Mesenteric fat pad (tissue), 1 donor: ENCODE measurements at regions not wholly inside any gene's neighbourhood (a gene's known extent, or its start where the extent isn't known, plus 50 kb on each side); places are given as distances from the start of the nearest gene placed in this dataset.
"Not testable (repeated sequence)": the region's sequence is repeated elsewhere in the genome, so short reads cannot be mapped to it uniquely, and the experiment has no call there.

Experiments used
- DNase-seq: peaks from one replicate; pipeline ENCODE4 v3.0.0-alpha.2; 2020; ENCODE audit warnings: low spot score
- donor health status: DM: yes; HTN: yes; CAD: no.

DNA sequence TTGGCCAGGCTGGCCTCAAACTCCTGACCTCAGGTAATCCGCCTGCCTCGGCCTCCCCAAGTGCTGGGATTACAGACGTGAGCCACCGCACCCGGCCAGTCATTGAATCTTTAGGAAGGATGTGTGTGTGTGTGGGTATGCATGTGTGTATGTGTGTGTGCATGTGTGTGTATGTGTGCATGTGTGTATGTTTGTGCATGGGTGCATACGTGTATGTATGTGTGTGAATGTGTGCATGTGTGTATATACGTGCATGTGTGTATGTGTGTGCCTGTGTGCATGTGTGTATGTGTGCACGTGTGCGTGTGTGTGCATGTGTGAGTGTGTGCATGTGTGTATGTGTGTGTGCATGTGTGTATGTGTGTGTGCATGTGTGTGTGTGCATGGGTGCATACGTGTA is 120.1 kb upstream of the SHH start:
- DNase-seq, result not testable (repeated sequence)

DNA sequence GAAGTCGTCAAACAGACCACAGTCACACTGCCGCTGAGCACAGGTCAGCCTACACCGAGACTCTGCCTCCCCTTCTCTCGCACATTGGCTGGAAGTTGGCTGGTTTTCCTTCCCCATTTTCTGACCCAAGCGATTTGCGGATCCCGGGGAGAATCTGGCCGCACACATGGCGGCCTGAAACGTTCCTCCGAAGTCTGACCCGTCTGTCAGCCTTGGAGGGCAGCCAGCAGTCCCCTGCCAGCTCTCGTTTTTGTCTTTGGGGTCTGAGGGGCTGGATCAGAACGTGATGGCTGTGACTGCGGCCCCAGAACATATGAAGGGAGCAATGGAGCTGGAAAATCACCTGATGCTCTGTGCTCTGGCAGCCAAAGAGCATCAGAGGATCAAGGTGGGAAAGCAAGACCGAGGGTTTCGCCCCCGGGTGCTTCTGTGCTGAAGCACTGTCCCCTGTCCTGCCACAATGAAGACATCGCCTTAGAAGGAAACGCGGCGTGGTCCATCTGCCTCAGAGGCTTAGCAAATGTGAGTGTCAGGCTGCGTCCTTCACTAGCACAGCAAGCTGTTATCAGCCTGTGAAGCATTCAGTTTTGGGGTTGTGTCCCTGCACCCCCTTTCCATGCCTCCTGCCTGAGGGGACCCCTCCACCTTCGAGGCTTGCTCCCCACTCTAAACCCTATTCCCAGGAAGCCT is 119.3 kb upstream of the SHH start:
- peak; percentile 57 for DNase-seq

- peak; percentile 41 for DNase-seq
Measured at GRCh38 chr7:155930527-155930926, 118.3 kb upstream of the SHH start.

- peak; percentile 88 for DNase-seq
Measured at GRCh38 chr7:155930061-155930460, 117.8 kb upstream of the SHH start.

- DNase-seq, result peak; percentile 81
Measured at GRCh38 chr7:155928583-155928982, 116.3 kb upstream of the SHH start.

DNA sequence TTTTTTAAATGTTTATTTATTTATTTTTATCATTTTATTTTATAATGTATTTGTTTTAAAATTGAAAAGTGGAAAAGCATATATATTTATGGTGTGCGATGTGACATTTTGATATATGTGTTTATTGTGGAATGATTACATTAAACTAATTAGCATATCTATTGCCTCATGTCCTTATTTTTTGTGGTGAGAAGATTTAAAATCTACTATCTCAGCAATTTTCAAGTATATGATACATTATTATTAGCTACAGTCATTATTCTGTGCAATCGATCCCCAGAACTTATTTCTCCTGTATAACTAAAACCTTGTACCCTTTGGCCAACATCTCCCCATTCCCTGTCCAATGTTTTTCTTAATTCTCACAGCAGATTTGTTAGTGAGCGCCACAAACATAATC is 115.6 kb upstream of the SHH start:
- no peak for DNase-seq

DNA sequence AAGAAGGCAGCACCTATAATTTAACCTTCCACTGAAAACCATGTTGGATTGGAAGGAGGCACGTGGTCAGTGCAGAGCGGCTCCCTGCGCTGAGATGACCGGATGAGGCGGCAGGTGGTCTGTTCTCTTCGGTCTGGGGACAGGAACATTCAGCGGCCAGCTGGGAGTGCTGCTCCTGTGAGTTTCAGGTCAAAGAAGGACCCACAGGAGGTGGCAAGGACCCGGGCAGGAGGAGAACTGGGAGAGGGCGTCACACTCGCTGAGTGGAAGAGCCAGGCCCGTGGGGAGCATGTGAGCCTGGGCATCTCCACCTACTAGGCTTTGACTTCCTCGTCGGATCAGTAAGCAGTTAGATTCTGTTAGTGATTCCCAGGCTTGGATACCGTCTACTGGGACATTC is 113.4 kb upstream of the SHH start:
- DNase-seq, result peak; percentile 74

- DNase-seq, result peak; percentile 75
Measured at GRCh38 chr7:155922067-155922816, 110.0 kb upstream of the SHH start.

- no peak for DNase-seq
Measured at GRCh38 chr7:155921804-155922066, 109.5 kb upstream of the SHH start.

- peak; percentile 78 for DNase-seq
Measured at GRCh38 chr7:155921086-155921803, 109.0 kb upstream of the SHH start.

GRCh38 chr7:155920068-155920461 is 107.8 kb upstream of the SHH start:
- peak; percentile 82 for DNase-seq

DNA sequence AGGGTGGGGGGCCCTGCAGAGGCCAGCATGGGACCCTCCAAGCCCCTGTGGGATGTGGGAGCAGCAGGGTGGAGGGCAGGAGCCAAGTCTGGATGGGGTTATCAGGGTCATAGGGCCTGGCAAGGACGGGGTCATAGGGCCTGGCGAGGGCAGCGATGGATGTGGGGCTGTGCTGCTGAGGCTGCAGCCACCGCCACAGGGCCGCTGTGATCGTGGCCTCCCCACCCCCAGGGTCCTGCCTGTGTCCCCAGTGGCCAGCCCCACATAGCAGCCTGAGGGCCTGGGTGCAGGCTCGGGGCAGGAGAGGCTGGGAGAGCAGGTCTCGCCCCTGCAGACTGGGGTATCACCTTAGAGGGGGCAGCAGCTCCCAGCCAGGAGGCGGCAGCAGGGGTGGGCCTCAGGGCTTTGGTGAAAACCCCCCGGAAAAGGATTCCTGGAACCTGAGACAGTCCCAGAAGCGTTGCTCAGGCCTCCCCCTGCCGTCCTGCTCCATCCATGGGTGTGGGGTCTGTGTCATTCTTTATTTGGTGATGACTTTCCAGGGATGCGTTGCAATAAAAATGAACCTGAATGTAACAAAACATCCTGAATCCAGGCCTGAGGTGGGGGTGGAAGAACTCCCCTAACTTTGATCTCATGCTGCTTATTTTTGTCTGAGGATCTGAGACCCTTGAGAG is 107.3 kb upstream of the SHH start:
- DNase-seq, result peak; percentile 86

DNA sequence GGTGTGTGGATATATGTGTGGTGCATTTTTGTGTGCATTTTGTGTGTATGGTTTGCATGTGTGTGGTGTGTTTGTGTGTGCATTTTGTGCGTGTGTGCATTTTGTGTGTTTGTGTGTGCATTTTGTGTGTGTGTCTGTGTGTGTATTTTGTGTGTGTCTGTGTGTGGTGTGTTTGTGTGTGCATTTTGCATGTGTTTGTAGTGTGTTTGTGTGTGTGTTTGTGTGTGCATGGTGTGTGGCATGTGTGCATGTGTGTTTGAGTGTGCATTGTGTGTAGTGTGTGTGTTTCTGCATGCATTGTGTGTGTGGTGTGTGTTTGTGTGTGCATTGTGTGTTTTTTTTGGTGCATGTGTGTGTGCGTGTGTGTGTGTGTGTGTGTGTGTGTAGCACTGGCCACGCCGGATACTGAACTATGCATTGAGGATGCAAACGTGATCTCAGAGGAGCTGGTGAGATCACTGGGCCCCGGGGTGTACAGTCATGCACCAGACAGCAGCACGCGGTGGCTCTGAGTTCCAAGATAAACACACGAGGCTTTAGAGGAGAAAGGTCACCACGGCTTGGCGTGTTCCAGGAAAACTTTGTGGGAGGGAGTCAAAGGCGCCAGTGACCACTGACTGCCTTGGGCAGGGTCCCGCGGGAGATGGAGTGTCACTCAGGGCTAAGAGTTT is 106.6 kb upstream of the SHH start:
- peak; percentile 89 for DNase-seq

- peak; percentile 65 for DNase-seq
Measured at GRCh38 chr7:155917836-155918430, 105.7 kb upstream of the SHH start.

- peak; percentile 69 for DNase-seq
Measured at GRCh38 chr7:155916926-155917655, 104.8 kb upstream of the SHH start.

DNA sequence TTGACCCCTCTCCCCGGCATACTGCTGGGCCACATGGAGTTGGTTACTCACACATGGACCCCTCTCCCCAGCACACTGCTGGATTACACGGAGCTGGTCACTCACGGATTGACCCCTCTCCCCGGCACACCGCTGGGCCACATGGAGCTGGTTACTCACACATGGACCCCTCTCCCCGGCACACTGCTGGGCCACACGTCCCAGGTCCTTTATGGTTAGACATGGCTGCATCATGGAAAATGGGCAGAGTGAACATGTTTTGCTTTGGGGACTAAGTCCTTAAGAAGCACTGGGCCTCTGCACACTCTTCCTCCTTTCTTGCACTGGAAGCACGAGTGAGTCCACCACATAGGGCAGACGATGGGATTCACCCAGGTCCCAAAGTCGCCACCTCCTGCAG is 102.1 kb upstream of the SHH start:
- peak; percentile 43 for DNase-seq

GRCh38 chr7:155913719-155914118 is 101.5 kb upstream of the SHH start:
- peak; percentile 86 for DNase-seq

- peak; percentile 41 for DNase-seq
Measured at GRCh38 chr7:155913291-155913690, 101.0 kb upstream of the SHH start.

DNA sequence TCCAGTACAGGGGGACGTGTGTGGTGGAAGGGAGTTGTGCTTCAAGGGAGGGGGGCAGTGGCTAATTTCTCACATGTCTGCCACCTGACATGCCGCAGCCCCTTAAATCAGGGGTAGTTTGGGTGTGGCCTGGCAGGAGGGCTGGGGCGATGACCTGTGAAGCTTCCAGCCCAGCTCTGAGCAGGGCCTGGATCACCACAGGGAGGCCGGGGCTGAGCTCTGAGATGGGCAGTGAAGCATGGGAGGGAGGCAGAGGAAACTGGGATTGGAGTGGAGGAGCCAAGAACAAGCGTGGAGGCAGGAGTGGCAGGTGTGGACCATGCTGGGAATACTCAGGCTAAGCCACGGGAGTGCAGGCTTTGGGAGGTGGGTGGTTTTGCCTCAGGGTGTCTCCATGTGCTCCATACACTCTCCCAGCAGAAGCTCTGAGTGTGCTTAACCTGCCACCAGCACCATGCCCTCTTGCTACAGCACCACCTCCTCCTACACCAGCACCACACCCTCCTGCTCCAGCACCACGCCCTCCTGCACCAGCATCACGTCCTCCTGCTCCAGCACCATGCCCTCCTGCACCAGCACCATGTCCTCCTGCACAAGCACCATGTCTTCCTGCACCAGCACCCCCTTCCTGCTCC is 99.3 kb upstream of the SHH start:
- DNase-seq, result peak; percentile 80

GRCh38 chr7:155908385-155908784 is 96.1 kb upstream of the SHH start:
- DNase-seq, result no peak
